Heart left ventricle (tissue), 16 donors: ENCODE measurements at regions not wholly inside any gene's neighbourhood (a gene's known extent, or its start where the extent isn't known, plus 50 kb on each side); places are given as distances from the start of the nearest gene placed in this dataset.

Source experiments
- ATAC-seq, 4 donors: fragments of 200-7000 bp; cut with Tn5 transposase; one replicate each; pipeline ENCODE4 v1.9.1; 2020 to 2022; ENCODE audit warnings: moderate library complexity in 4 of 4, mild to moderate bottlenecking in 3 of 4, moderate number of reproducible peaks in 1 of 4
- DNase-seq, 5 donors: peaks; one replicate each; pipeline ENCODE4 v3.0.0-alpha.2; 2020
- H3K27ac ChIP-seq, 12 donors: fragments of 200-600 bp; sonication (generic) in 4 of 12; one replicate each; pipeline versions ENCODE4 v1.5.0 to v1.8.0; 2016 to 2022; ENCODE audit warnings: mild to moderate bottlenecking in 2 of 12
- H3K27me3 ChIP-seq, 9 donors: fragments of 200-600 bp; sonication (generic) in 2 of 9; one replicate each; pipeline versions ENCODE4 v1.5.1 to v1.8.0; 2016 to 2022; ENCODE audit warnings: mild to moderate bottlenecking in 3 of 9
- H3K36me3 ChIP-seq, 9 donors: fragments of 200-600 bp; sonication (generic) in 2 of 9; one replicate each; pipeline versions ENCODE4 v1.5.0 to v1.8.0; 2018 to 2022; ENCODE audit warnings: mild to moderate bottlenecking in 2 of 9
- H3K4me1 ChIP-seq, 12 donors: fragments of 200-600 bp; sonication (generic) in 4 of 12; one replicate each; pipeline versions ENCODE4 v1.5.0 to v1.8.0; 2016 to 2022; ENCODE audit warnings: mild to moderate bottlenecking in 3 of 12
- H3K4me3 ChIP-seq, 12 donors: fragments of 200-600 bp; sonication (generic) in 4 of 12; one replicate each; pipeline versions ENCODE4 v1.5.0 to v1.8.0; 2017 to 2022; ENCODE audit warnings: mild to moderate bottlenecking in 9 of 12, moderate library complexity in 4 of 12
- H3K9me3 ChIP-seq, 12 donors: fragments of 200-600 bp; sonication (generic) in 4 of 12; one replicate each; pipeline versions ENCODE4 v1.5.0 to v1.8.0; 2016 to 2022; ENCODE audit warnings: mild to moderate bottlenecking in 1 of 12
- CTCF ChIP-seq, 12 donors: fragments of 200-600 bp; sonication (generic) in 4 of 12; IDR thresholded peaks; one replicate each; pipeline versions ENCODE4 v1.5.0 to v1.8.0; 2018 to 2022; ENCODE audit warnings: antibody characterized with exemption in 12 of 12, mild to moderate bottlenecking in 5 of 12
- POLR2A ChIP-seq, 2 donors: fragments of 450-650 bp; IDR thresholded peaks; one replicate each; pipeline ENCODE4 v1.6.1; 2017; ENCODE audit warnings: antibody characterized with exemption in 2 of 2, mild to moderate bottlenecking in 2 of 2, moderate library complexity in 2 of 2
- WGBS, 4 donors: extraction: QIAGEN DNeasy Blood & Tissue Kit in 2 of 4; methylation state at CpG; one replicate each; pipeline versions ENCODE4 v1.1.5 to v1.1.7; 2013 to 2018; 5-methylcytosine and 5-hydroxymethylcytosine counted together
- intact Hi-C, 10 donors: fragments of 100-400 bp; cut with DNase I; formaldehyde crosslinking; loops; one replicate each; pipeline versions ENCODE4 v1.11.1 to v1.14.2; 2022
- donor health status: ischemic (EF 13 %, LVEDD 7.1; RV severe dilation, severe dysfunction).
- donor health status: healthy with polysubstance abuse.
- donor health status: DM: no; HTN: yes; CAD: no.
- donor health status: DM: no; HTN: no; CAD: no.
- donor health status: ischemic (EF 25% LVEDD 6.9; RV normal size, moderate dysfunction).
- donor health status: ischemic (EF 25% LVEDD 5.7; RV mildly dilated, moderate dysfunction).
- donor health status: healthy.
- donor health status: DM: yes; HTN: yes; CAD: no.
- donor health status: ischemic (EF 35%, LVEDD 5.7; RV mildly dilated, moderate dysfunction).
- donor health status: nonischemic (EF 11% LVEDD 7.7; RV severe dilation, severe dysfunction).
- donor health status: DM: yes; HTN: yes; CAD: no.
- donor health status: PGD.
- donor health status: ischemic (EF 29% LVEDD 5.4; RV normal size, mild dysfunction).
- donor health status: nonischemic (EF 23%, LVEDD 6.1; RV moderate dilation, normal function).

- TF ChIP-seq POLR2A (IDR thresholded peaks at IDR 0.05) (no peak), CTCF (IDR thresholded peaks at IDR 0.05) (no peak)
- H3K9me3 ChIP-seq, result peaks cover 0 to 7% (median 0%) of the 10 kb centered on the region in 12 donors
- no peak overlapping the region for H3K27ac ChIP-seq
- no peaks in the 10 kb centered on the region for H3K36me3 ChIP-seq
- intact Hi-C loops, result no loop called here
- DNase-seq, result no peak
- 88 to 93% (median 93%) methylated on average over 6 of the region's 6 CpGs for WGBS, 4 donors
- no peak overlapping the region for H3K4me3 ChIP-seq
- no peaks in the 10 kb centered on the region for H3K27me3 ChIP-seq
- no peak for ATAC-seq
- no peaks in the 10 kb centered on the region for H3K4me1 ChIP-seq
Measured at GRCh38 chr6:14255916-14256315, 138.3 kb downstream of the CD83 start.

- no peak overlapping the region for H3K4me3 ChIP-seq
- TF ChIP-seq CTCF (IDR thresholded peaks at IDR 0.05) (no peak), POLR2A (IDR thresholded peaks at IDR 0.05) (no peak)
- H3K27me3 ChIP-seq, result no peaks in the 10 kb centered on the region
- 57 to 68% (median 60%) methylated on average over 2 of the region's 2 CpGs for WGBS, 4 donors
- DNase-seq (no peak), ATAC-seq (no peak)
- no peaks in the 10 kb centered on the region for H3K36me3 ChIP-seq
- no peaks in the 10 kb centered on the region for H3K4me1 ChIP-seq
- no peak overlapping the region for H3K27ac ChIP-seq
- intact Hi-C loops, result no loop called here
- H3K9me3 ChIP-seq, result peaks cover 0 to 19% (median 3%) of the 10 kb centered on the region in 12 donors
Measured at GRCh38 chr6:14258117-14258516, 140.5 kb downstream of the CD83 start.

GRCh38 chr6:14258695-14259593 lies 141.4 kb downstream of the CD83 start:
- 76 to 83% (median 80%) methylated on average over 12 of the region's 12 CpGs for WGBS, 4 donors

GRCh38 chr6:14259594-14260152 lies 142.1 kb downstream of the CD83 start:
- 88 to 89% (median 88%) methylated on average over 8 of the region's 8 CpGs for WGBS, 4 donors
- Histone ChIP-seq H3K27ac (no peak overlapping the region), H3K36me3 (no peaks in the 10 kb centered on the region), H3K27me3 (no peaks in the 10 kb centered on the region), H3K4me3 (no peak overlapping the region), H3K4me1 (no peaks in the 10 kb centered on the region), H3K9me3 (peaks cover 0 to 34% (median 14%) of the 10 kb centered on the region in 12 donors)
- no peak for DNase-seq
- no peak for ATAC-seq
- intact Hi-C loops, result no loop called here
- no peak for TF ChIP-seq CTCF (IDR thresholded peaks at IDR 0.05)
- TF ChIP-seq POLR2A (IDR thresholded peaks at IDR 0.05), result no peak

More at GRCh38 chr6:14258695-14259593, 141.4 kb downstream of the CD83 start:
- ATAC-seq (no peak), DNase-seq (no peak)
- no peaks in the 10 kb centered on the region for H3K27me3 ChIP-seq
- H3K4me3 ChIP-seq, result no peak overlapping the region
- peaks cover 0 to 27% (median 7%) of the 10 kb centered on the region in 12 donors for H3K9me3 ChIP-seq
- H3K36me3 ChIP-seq, result no peaks in the 10 kb centered on the region
- TF ChIP-seq POLR2A (IDR thresholded peaks at IDR 0.05), result no peak
- intact Hi-C loops, result no loop called here
- no peaks in the 10 kb centered on the region for H3K4me1 ChIP-seq
- no peak overlapping the region for H3K27ac ChIP-seq
